ENCODE measurements at regions not wholly inside any gene's neighbourhood (a gene's known extent, or its start where the extent isn't known, plus 50 kb on each side); places are given as distances from the start of the nearest gene placed in this dataset.
"Not testable (repeated sequence)": the region's sequence is repeated elsewhere in the genome, so short reads cannot be mapped to it uniquely, and the experiment has no call there.

DNA sequence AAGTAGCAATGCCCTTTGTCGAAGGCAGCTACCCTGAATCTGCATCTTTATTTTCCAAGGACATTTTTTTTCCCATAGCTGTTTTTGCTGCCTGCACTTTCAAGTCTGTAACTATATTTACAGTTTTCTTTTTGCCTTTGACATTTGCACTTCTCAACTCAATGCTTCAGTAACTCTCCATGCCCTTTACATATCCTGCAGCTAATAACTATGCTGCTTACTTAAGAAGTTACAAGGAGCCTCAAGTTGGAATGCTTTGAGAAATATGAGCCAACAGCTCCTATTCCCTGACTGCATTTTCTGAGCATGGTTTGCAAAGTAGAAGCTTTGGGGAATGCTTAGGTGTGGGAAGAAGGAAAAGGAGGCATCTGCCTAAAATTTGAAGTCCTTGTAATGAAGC lies 194.8 kb upstream of the TRPC7 start:
- H3K27me3 ChIP-seq = no peaks in the 10 kb centered on the region
- intact Hi-C loops (cut with DNase I) = no loop called here
- no peak overlapping the region for H3K27ac ChIP-seq
- H3K36me3 ChIP-seq (replicated peaks in 1 of 2) = no peaks in the 10 kb centered on the region
- TF ChIP-seq POLR2A (IDR thresholded peaks at IDR 0.05) = no peak
- TF ChIP-seq, protein P1, sequence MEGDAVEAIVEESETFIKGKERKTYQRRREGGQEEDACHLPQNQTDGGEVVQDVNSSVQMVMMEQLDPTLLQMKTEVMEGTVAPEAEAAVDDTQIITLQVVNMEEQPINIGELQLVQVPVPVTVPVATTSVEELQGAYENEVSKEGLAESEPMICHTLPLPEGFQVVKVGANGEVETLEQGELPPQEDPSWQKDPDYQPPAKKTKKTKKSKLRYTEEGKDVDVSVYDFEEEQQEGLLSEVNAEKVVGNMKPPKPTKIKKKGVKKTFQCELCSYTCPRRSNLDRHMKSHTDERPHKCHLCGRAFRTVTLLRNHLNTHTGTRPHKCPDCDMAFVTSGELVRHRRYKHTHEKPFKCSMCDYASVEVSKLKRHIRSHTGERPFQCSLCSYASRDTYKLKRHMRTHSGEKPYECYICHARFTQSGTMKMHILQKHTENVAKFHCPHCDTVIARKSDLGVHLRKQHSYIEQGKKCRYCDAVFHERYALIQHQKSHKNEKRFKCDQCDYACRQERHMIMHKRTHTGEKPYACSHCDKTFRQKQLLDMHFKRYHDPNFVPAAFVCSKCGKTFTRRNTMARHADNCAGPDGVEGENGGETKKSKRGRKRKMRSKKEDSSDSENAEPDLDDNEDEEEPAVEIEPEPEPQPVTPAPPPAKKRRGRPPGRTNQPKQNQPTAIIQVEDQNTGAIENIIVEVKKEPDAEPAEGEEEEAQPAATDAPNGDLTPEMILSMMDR (IDR thresholded peaks at IDR 0.05) = no peak
- H3K9me3 ChIP-seq (replicated peaks in 1 of 3) = no peaks in the 10 kb centered on the region
- no peak for DNase-seq
- H3K4me1 ChIP-seq (replicated peaks in 1 of 2) = no peaks in the 10 kb centered on the region
- 27 to 49% (median 40%) methylated on average over 1 of the region's 1 CpG for WGBS, 4 donors
- H3K4me3 ChIP-seq = no peak overlapping the region

DNA sequence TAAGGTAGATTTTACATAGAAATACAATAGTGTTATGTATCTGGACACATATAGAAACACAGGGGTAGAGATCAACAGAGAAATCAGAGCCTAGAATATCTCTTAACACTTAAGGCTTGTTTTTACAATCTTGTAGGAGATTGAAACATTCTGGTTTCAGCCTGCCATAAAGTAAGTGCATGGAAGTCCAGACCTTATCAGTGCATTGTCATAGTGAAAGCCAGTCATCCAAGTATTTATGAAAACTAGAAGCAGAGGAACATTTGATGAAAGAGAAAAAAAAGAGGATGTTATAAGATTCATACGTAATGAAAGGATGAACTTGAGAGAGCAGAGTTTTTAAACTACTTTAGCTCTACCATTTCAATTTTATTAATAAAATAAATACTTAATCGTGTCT lies 194.3 kb upstream of the TRPC7 start:
- no peak overlapping the region for H3K4me3 ChIP-seq
- H3K27me3 ChIP-seq = no peaks in the 10 kb centered on the region
- WGBS, 4 donors = 48 to 70% (median 62%) methylated on average over 2 of the region's 2 CpGs
- H3K4me1 ChIP-seq (replicated peaks in 1 of 2) = no peaks in the 10 kb centered on the region
- DNase-seq = no peak
- TF ChIP-seq, protein P1 (IDR thresholded peaks at IDR 0.05) = no peak
- TF ChIP-seq POLR2A (IDR thresholded peaks at IDR 0.05) = no peak
- no peaks in the 10 kb centered on the region for H3K9me3 ChIP-seq (replicated peaks in 1 of 3)
- H3K36me3 ChIP-seq (replicated peaks in 1 of 2) = no peaks in the 10 kb centered on the region
- H3K27ac ChIP-seq = no peak overlapping the region
- intact Hi-C loops (cut with DNase I) = no loop called here

- H3K9me3 ChIP-seq (replicated peaks in 1 of 3); H3K36me3 ChIP-seq (replicated peaks in 1 of 2); H3K4me3 ChIP-seq; H3K4me1 ChIP-seq (replicated peaks in 1 of 2); H3K27me3 ChIP-seq; DNase-seq; H3K27ac ChIP-seq; intact Hi-C loops (cut with DNase I): not testable (repeated sequence)
- 93 to 100% (median 97%) methylated on average over 2 of the region's 2 CpGs for WGBS, 4 donors
Measured at GRCh38 chr5:136547096-136547495, 181.8 kb upstream of the TRPC7 start.

- WGBS, 4 donors = 72 to 86% (median 80%) methylated on average over 3 of the region's 3 CpGs
- DNase-seq; H3K9me3 ChIP-seq (replicated peaks in 1 of 3); H3K36me3 ChIP-seq (replicated peaks in 1 of 2); H3K4me3 ChIP-seq; H3K27me3 ChIP-seq; intact Hi-C loops (cut with DNase I); H3K27ac ChIP-seq; H3K4me1 ChIP-seq (replicated peaks in 1 of 2): not testable (repeated sequence)
Measured at GRCh38 chr5:136546441-136546840, 181.1 kb upstream of the TRPC7 start.

DNA sequence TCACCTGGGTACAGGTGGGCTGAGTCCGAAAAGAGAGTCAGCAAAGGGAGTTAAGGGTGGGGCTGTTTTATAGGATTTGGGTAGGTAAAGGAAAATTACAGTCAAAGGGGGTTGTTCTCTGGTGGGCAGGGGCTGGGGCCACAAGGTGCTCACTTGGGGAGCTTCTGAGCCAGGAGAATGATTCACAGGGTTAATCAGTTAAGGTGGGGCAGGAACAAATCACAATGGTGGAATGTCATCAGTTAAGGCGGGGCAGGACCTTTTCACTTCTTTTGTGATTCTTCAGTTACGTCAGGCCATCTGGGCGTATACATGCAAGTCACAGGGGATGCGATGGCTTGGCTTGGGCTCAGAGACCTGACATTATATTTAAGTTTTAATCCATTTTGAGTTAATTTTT lies 179.7 kb upstream of the TRPC7 start:
- intact Hi-C loops (cut with DNase I); H3K27me3 ChIP-seq; H3K9me3 ChIP-seq (replicated peaks in 1 of 3); H3K36me3 ChIP-seq (replicated peaks in 1 of 2); DNase-seq; H3K4me1 ChIP-seq (replicated peaks in 1 of 2); H3K27ac ChIP-seq; H3K4me3 ChIP-seq: not testable (repeated sequence)
- 86 to 91% (median 87%) methylated on average over 5 of the region's 5 CpGs for WGBS, 4 donors

- Histone ChIP-seq H3K4me1 (replicated peaks in 1 of 2) (no peaks in the 10 kb centered on the region), H3K9me3 (replicated peaks in 1 of 3) (no peaks in the 10 kb centered on the region), H3K27me3 (no peaks in the 10 kb centered on the region), H3K36me3 (replicated peaks in 1 of 2) (no peaks in the 10 kb centered on the region), H3K27ac (no peak overlapping the region), H3K4me3 (no peak overlapping the region)
- DNase-seq = no peak
- WGBS, 4 donors = 63 to 75% (median 65%) methylated on average over 2 of the region's 2 CpGs
- intact Hi-C loops (cut with DNase I) = no loop called here
- TF ChIP-seq POLR2A (IDR thresholded peaks at IDR 0.05) = no peak
- TF ChIP-seq, protein P1 (IDR thresholded peaks at IDR 0.05) = no peak
Measured at GRCh38 chr5:136538534-136538933, 173.2 kb upstream of the TRPC7 start.
